ENCODE measurements at regions not wholly inside any gene's neighbourhood (a gene's known extent, or its start where the extent isn't known, plus 50 kb on each side); places are given as distances from the start of the nearest gene placed in this dataset.

DNA sequence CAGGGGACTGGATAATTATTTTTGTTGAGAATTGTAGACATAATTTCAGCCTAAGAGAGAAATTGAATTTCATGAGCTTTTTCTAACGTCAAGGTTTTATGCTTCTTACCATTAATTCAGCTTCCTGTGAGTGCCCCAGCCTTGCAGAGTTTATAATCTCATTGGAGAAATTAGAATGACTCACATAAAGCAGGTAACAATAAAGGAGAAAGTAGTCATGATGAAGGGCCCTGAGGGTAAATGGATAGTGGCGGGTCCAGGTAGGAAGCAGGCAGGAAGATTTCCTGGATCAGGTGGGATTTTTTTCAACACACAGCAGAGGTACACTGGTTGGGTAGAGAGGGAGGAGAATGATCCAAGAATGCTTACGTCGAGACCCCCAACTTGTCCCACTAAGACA, 311.4 kb downstream of the BARHL2 start:
- DNase-seq (ENCODE audit: low read depth in 2 of 2): no peak

DNA sequence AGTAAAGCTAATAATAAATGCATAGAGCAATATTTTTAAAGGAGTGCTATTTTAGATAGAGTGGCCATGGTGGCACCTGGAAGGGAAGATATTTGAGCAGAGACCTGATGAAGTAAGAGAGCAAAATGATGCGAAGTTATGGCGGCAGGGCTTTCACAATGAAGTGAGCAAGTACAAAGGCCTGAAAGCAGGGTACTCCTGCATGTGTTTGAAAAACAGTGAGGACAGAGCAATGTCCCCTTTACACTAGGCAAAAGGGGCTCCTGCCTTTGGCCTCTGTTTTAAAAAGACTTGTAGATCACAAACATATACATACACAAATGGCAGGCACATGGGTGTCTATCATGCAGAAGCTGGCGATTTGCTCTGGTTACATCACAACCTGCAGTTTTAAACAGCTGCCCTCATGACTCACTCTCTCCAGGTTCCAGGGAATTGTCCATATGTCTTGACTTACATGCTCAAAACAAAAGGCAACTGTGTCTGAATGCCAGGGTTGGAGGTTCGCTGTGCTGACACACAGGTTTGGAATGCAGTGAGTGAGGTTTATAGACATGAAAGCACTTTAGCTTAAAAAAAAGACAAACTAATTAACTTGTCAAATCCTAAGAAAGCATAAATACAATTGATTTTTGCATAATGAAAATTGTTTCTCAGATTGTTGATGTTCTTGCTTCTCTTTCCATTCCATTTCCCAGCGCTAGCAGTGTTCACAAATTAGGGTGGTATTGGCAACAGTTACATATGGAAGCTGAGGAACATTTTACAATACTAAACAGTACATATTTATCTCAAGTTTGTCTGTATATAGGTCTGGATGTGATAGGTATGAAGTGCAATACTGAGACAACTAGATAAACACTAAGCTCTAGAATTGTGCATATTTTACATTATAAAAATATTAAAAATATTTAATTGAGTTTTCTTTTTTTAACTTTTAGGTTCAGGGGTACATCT, 313.9 kb downstream of the BARHL2 start:
- DNase-seq (ENCODE audit: low read depth in 2 of 2): peak; percentile 45 to 95

DNA sequence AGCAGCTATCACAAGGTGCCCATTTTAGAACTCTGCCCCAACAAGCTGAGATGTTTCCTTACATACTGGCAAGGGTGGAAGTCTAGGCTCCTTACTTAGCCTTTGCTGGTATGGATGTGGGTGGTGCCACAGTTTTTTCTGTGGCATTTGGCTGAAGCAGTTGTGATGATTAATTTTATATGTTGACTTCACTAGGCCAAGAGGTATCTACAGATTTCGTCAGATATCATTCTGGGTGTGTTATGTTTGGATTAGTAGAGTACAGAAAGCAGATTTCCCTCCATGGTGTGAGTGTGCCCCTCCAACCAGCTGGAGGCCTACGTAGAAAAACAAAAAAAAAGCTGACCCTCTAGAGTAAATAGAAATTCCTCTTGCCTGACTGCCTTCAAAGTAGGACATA, 317.0 kb downstream of the BARHL2 start:
- no peak for DNase-seq (ENCODE audit: low read depth in 2 of 2)

DNA sequence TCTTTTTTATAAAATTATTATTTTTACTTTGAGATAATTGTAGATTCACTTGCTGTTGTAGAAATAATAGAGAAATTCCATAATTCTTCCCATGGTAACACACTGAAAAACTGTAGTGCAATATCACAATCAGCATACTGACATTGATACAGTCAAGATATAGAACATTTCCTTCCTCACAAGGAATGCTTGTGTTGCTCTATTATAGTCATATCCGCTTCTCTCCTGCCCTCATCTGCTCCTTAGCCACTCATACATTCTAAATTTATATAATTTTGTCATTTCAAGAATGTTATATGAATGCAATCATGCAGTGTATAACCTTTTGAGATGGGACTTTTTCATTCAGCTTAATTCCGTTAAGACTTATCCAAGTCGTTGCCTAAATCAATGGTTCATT, 320.2 kb downstream of the BARHL2 start:
- DNase-seq (ENCODE audit: low read depth in 2 of 2): peak in 1 of 2 donors; percentile 52

DNA sequence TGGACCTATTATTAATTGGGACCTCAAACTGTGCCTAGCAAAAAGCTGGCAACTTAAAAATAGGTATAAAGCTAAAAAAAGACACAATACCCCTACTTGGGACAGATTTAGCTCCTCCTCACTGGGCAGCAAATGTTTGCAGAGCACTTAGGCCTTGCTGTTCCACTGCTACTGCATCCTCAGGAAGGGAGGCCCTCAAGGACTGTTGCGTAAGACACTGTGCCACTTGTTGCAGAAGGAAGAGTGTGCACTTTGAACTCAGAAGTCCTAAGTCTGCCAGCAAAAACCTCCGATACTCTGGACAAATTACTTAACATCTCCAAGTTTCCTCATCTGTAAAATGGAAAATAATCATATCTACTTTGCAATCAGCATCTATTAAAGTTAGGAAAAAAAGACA, 322.9 kb downstream of the BARHL2 start:
- DNase-seq (ENCODE audit: low read depth in 2 of 2): no peak

DNA sequence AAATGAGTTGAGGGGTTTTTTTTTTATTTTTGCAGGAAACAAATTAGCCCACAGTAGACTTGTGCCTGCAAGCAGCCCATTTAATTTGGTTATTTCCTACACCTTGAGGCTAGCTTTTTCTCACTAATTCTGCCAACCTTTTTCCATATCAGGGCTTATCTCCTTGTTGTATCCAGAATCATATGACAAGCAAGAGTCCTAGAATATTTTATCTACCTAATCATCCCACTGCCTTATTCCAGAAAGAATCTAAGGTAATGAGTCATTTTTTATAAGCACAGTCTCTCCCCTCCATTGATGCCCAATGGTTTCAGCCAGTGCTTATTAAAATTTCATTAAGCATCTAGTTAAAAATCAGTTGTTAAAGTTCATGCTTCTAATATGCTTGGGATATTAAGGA, 324.1 kb downstream of the BARHL2 start:
- DNase-seq (ENCODE audit: low read depth in 2 of 2): no peak

DNA sequence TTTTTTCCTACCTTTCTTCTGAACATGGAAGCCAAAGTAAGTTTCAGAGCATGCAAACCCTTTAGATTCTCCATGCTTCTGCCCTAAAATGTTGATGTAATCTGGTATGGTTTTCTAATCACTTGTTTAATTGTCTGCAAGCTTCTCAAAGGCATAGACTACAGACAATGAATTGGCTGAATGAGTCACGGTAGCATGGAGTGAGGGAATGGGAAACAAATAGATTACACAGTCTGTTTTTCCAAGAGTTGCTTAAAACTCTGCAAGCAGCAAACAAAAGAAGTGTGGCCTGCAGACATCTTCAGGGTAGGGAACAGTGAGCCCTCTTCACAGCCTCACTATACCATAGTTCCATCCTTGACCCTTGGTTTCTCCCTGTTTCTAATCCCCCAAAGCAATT, 326.0 kb downstream of the BARHL2 start:
- peak in 1 of 2 donors; percentile 5 for DNase-seq (ENCODE audit: low read depth in 2 of 2)

DNA sequence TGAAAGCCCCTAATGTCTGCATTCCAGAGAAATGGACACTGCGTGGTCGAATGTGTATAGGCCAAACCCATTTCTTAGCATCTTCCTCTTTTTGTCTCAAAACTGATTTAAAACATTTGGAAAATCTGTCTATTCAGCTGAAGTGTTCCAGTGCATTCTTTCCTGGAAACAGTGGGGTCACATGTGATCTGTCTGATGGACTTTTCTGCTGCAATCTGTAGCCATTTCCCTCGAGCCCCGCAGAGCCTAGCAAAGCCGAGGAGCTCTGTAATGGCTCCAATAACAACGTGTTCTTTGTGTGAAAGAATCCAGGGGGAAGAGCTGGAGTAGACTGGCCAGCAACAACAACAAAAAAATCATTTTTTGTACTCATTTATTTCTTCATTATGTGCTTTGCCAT, 329.3 kb downstream of the BARHL2 start:
- no peak for DNase-seq (ENCODE audit: low read depth in 2 of 2)

DNA sequence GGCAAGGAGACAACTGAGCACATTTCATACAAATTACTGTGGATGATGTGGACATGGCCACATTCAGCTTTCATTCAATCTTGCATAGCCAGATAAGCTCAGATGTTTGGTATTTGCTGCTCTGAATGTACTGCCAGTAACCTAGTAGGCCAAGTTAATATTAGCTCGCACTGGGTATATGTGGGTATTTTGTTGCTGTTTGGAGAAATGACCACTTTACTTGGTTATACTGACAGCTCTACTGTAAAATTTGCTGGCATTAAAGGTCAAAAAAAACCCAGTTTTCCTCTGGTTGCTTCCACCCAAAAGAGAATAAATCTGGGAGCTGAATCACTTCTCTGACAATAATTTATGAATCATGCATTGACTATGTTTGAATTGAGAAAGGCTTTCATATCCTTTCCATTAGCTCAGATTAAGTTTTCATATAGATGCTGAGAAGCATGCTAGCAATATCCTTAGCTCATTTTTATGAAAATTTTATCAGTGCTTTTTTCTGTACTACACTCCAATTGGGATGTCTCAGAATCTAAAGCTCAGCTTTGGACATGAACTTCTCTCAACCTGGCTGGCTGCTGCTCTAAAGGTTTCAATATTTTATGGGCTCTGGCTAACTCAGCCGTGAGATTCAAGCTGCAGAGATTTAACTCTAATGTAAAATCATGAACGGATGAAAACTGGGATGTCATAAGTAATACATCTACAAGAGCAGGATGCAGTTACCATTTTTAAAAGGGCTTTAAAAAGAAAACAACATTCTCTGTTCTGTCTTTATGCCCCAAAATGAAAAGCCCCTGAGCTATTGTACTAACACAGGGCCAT, 330.0 kb downstream of the BARHL2 start:
- peak in 1 of 2 donors; percentile 7 for DNase-seq (ENCODE audit: low read depth in 2 of 2)

DNA sequence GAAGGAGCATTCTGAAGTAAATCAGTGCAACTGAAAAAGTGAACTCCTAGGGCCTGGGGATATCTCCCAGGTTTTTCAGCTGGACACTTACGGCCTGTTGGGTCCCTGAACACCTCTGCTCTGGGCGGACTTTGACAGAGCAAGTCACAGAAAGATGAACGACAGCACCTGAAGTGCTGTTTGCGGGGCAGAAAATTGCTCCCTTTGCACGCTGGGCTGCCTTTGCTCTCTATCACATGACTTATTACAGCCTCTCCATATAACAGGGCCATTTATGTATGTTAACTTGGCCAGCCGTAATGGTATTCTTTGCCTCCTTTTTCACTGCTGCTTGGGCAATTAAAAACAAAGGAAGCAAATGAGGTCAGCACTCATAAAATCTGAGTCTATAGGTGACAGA, 332.9 kb downstream of the BARHL2 start:
- no peak for DNase-seq (ENCODE audit: low read depth in 2 of 2)

DNA sequence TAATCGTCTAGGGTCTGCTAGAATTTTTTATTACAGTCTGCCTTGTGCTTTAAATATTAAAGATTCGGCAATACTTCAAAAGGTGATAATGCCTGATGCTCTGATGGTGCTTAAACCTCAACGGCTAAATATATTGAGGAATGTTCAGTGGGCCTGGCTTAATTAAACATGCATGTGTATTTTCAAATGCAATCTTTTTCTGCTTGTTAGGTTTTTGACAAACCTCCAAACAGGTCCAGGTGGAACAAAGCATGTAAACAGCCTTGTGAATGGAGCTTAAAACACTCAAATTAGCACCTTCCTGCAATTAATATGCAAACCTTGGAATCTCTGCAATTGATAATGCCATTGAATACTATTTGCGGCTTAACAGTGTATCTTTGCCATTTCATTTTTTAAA, 334.9 kb downstream of the BARHL2 start:
- no peak for DNase-seq (ENCODE audit: low read depth in 2 of 2)

DNA sequence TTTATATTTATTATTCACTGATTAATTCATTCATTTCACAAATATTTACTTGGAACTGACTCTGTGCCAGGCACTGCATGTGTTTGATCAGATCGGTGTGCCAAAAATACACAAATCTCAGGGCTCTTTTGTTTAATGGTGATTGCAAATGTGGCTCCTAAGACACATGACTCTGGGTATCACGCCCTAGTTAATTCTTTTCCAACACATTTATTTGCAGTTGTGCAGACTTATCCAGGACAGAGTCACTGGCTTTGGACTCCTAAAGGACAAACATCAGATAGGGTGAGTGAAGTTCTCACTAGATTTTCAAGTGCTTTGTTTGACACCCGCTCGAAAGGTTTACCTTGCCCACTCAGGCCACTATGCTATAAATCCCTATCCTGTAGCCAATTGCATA, 335.5 kb downstream of the BARHL2 start:
- DNase-seq (ENCODE audit: low read depth in 2 of 2): no peak

DNA sequence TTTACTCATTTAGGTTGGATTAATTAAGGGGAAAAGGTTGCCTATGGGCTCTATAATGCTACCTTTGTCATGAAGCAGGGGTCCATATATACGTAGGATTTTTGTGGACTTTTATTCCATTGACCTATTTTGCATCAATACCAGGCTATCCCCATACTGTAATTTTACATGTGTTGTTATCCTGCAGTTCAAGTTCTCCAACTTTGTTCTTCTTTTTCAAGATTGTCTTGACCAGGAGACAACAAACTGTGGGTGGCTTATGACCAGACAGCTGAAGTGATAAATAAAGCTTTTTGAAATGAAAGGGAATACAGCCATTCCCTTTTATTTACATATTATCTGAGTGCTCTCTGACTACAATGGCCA, 345.7 kb downstream of the BARHL2 start:
- DNase-seq (ENCODE audit: low read depth in 2 of 2): no peak

DNA sequence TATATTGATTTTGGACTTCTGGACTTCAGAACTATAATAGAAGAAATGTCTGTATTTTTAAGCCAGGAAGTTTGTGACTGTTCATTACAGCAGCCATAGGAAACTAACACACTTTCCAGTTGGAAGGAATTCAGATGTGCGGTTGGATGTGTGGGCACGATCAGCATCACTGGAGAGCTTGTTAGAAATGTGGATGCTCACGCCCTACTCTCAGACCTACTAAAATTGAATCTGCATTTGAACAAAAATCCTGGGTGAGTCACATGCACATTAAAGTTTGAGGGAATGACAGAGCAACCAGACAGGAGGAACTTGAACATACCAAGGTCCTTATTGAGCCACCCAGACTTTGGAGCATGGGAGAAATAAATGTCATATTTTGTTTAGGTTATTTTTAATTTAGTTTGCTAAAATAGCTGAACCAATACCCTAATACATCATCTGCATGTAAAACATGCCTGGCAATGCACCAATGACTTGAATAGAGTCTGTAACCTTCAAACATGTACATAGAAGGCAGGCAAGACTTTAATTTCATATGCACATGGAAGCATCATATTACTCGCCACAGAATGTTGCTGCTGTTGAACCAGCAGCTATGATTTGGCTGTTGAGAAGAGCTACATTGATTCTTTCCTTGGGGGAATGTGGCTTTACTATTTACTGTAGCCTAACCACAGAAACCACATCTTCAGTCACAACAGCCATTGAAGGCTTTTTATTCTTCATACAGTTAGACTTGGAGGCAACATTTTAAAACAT, 346.2 kb downstream of the BARHL2 start:
- no peak for DNase-seq (ENCODE audit: low read depth in 2 of 2)

DNA sequence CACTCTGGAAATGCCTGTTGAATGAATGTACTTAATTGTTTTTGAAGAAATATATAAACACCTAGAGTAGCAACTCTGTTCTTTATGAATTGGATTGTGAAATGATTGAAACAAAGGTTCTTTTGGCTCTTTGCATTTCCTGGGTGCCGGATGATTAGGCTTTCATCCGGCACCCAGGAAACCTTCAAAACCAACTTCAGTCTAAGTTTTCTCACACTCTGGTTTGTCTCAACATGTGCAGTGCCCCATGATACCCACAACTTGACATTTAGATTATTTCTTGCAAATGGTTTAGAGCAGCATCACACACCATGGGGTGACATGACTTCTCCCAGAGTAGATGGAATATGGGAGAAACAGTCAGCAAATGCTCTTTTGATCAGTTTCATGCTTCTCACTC, 354.9 kb downstream of the BARHL2 start:
- DNase-seq (ENCODE audit: low read depth in 2 of 2): no peak

DNA sequence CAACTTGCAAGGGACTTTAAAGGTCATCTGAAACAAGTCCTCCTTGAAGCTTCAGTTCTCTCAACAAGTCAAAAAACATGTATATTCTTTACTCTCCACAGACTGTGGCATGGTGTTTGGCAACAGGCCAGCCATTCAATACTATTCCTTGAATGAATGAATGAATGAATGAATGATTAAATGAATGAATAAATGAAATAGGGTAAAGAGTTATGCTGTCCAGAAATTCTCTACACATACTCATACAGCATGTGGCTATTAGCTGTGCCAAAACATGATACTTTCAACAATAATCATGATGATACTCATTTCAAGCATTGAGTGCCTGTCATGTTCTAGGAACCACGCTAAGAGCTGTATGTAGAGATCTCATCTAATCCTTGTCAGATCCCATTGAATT, 356.1 kb downstream of the BARHL2 start:
- no peak for DNase-seq (ENCODE audit: low read depth in 2 of 2)

DNA sequence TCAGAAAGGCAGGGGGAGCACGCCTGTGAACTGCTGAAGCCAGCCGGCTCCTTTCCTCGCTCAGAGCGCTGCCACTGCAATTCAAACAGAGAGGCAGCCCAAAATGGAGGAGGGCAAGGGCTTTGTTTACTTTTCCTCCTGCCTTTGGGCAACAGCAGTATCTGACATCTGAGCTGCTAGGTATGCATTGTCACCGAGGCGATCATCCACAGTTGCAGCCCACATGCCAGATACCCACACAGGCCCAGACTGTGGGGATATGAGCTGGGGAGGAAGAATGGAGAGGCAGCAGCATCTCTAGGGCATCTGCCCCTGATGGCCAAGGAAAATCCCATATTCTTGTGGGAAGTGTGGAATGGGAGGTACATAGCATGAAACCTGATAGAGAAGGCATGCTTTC, 357.1 kb downstream of the BARHL2 start:
- DNase-seq (ENCODE audit: low read depth in 2 of 2): no peak

DNA sequence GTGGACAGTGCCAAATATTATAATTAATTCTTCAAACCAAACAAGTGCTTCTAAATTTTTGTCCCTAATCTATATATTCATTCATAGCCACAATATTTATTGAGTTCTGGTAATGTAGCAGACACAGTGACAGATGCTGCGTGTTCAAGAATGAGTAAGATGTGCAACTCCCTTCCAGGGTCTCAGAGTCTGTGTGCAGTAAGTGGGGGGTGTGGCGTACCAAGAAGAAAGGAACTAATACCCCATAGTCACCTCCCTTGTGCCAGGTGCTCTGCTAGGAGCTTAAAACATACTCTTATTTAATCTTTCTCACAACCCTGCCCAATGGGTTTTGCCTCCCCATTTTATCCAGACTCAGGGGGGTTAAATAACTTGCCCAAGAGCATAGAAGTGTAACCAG, 358.7 kb downstream of the BARHL2 start:
- no peak for DNase-seq (ENCODE audit: low read depth in 2 of 2)

DNA sequence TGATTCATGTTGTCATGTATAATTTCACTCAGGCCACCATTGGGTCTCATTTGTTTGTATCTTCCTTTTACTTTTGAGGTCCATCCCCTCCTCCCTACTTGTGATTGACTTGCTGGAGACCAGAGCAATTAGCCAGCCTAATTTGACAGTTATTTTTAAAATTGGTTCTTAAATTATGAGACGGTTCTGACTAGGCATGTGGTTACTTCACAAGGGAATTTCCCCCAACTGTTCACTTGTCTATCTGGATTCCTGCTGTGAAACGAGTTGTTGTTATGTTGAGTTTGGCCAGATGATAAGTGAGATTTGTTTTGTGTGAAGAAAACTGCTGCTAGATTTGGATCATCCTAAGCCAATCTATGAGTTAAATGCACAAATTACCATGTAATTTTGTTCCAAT, 359.1 kb downstream of the BARHL2 start:
- no peak for DNase-seq (ENCODE audit: low read depth in 2 of 2)

DNA sequence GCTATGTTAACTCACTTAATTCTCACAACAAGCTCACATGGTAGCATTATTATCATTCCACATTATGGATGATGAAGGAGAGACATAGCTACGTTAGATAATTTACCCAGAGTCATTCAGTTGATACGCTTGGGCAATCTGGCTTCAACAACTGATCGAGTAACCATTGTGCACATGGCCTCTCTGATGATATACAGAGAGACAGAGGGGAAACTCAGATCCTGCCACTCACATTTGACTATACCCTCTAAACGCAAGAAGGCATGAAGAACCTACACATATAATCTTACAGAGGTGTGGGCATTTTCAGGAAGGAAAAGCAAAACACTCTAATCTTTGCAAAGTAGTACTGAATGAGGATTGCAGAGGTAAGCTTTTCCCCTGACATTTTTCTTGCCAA, 360.1 kb downstream of the BARHL2 start:
- no peak for DNase-seq (ENCODE audit: low read depth in 2 of 2)

DNA sequence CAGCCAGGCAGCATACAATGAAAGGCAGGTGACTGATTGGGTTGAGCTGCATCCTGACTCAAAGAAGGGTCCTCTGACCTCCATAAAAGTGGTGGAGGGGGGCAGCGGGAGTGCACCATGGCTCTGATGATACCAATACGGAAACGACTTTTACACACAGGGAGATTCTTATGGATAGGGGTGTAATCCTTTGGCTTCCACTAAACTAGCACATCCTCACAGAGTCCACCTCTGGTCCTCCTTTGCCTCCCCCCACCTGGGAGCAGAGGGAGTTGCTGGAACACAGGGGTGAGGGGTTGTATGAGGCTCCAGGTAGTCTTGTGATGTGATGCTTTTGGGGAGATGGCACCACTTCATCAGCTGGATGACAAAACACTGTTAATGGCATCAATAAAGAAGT, 361.0 kb downstream of the BARHL2 start:
- no peak for DNase-seq (ENCODE audit: low read depth in 2 of 2)

DNA sequence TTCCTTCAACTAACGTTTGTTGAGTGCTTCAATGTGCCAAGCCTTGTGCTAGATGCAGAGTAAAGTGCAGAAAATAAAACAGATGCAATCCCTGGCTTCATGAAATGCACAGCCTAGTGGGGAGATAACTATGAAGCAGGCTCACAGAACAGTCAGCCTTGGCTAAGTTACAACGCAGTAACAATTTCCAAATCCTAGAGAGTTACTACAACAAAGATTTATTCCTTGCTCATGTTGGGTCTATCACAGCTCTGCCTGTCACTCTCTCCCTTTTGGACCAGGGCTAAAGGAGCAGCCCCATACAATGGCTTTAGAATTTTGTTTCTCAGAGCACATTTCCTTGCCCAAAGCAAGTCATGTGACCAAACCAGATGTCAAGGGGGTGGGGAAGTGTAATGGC, 359.8 kb downstream of the ZNF326 start:
- no peak for DNase-seq (ENCODE audit: low read depth in 2 of 2)
